ENCODE measurements at regions not wholly inside any gene's neighbourhood (a gene's known extent, or its start where the extent isn't known, plus 50 kb on each side); places are given as distances from the start of the nearest gene placed in this dataset.

- DNase-seq (ENCODE audit: low read depth) = no peak
Observed at GRCh38 chr3:132189601-132190000, 127.6 kb upstream of the ACP3 start.

GRCh38 chr3:132196113-132196512, 121.1 kb upstream of the ACP3 start:
- DNase-seq (ENCODE audit: low read depth) = no peak

- DNase-seq (ENCODE audit: low read depth) = no peak
Observed at GRCh38 chr3:132198516-132198915, 118.7 kb upstream of the ACP3 start.

- DNase-seq (ENCODE audit: low read depth) = no peak
Observed at GRCh38 chr3:132199451-132199850, 117.8 kb upstream of the ACP3 start.

GRCh38 chr3:132202586-132202985, 114.6 kb upstream of the ACP3 start:
- no peak for DNase-seq (ENCODE audit: low read depth)

GRCh38 chr3:132203889-132204596, 113.2 kb upstream of the ACP3 start:
- no peak for DNase-seq (ENCODE audit: low read depth)

GRCh38 chr3:132205609-132206008, 111.6 kb upstream of the ACP3 start:
- DNase-seq (ENCODE audit: low read depth) = no peak

- no peak for DNase-seq (ENCODE audit: low read depth)
Observed at GRCh38 chr3:132209855-132210254, 107.4 kb upstream of the ACP3 start.

- no peak for DNase-seq (ENCODE audit: low read depth)
Observed at GRCh38 chr3:132210476-132211346, 106.5 kb upstream of the ACP3 start.

- no peak for DNase-seq (ENCODE audit: low read depth)
Observed at GRCh38 chr3:132211896-132212295, 105.3 kb upstream of the ACP3 start.

- no peak for DNase-seq (ENCODE audit: low read depth)
Observed at GRCh38 chr3:132218817-132219755, 98.1 kb upstream of the ACP3 start.

- DNase-seq (ENCODE audit: low read depth) = no peak
Observed at GRCh38 chr3:132220986-132221385, 96.2 kb upstream of the ACP3 start.

- no peak for DNase-seq (ENCODE audit: low read depth)
Observed at GRCh38 chr3:132222868-132223538, 94.2 kb upstream of the ACP3 start.

- no peak for DNase-seq (ENCODE audit: low read depth)
Observed at GRCh38 chr3:132225664-132226063, 91.5 kb upstream of the ACP3 start.

- no peak for DNase-seq (ENCODE audit: low read depth)
Observed at GRCh38 chr3:132228923-132229322, 88.3 kb upstream of the ACP3 start.

- no peak for DNase-seq (ENCODE audit: low read depth)
Observed at GRCh38 chr3:132229641-132230040, 87.6 kb upstream of the ACP3 start.

- DNase-seq (ENCODE audit: low read depth) = no peak
Observed at GRCh38 chr3:132230156-132231000, 86.8 kb upstream of the ACP3 start.

GRCh38 chr3:132231633-132232032, 85.6 kb upstream of the ACP3 start:
- peak; percentile 41 for DNase-seq (ENCODE audit: low read depth)

- DNase-seq (ENCODE audit: low read depth) = no peak
Observed at GRCh38 chr3:132232231-132232792, 84.9 kb upstream of the ACP3 start.

Data from HS-27A (cell line).